SU-DHL-6 (cell line): ENCODE measurements at regions not wholly inside any gene's neighbourhood (a gene's known extent, or its start where the extent isn't known, plus 50 kb on each side); places are given as distances from the start of the nearest gene placed in this dataset.

ENCODE experiments used
- H2AFZ ChIP-seq: fragments of 200-600 bp; sonication (generic); 2 replicates; pipeline ENCODE4 v1.6.1; 2014; ENCODE audit warnings: low read depth, mild to moderate bottlenecking, moderate library complexity, mixed read lengths, antibody characterized with exemption, low read length; ENCODE audit not compliant: severe bottlenecking
- H3F3A ChIP-seq: fragments of 200-600 bp; shearing (Covaris generic); 2 replicates; pipeline ENCODE4 v1.6.0; 2016; ENCODE audit warnings: antibody characterized with exemption, mild to moderate bottlenecking; ENCODE audit not compliant: insufficient read depth
- H3K27ac ChIP-seq: fragments of 200-600 bp; sonication (generic); 2 replicates; pipeline ENCODE4 v1.5.1; 2016; ENCODE audit warnings: low read depth, mild to moderate bottlenecking, low read length, moderate library complexity, mixed read lengths
- H3K27me3 ChIP-seq: fragments of 200-600 bp; sonication (generic), shearing (Covaris generic); 2 replicates; pipeline ENCODE4 v1.6.0; 2014; ENCODE audit warnings: mild to moderate bottlenecking, low read length
- H3K36me3 ChIP-seq: fragments of 200-600 bp; sonication (generic); 2 replicates; pipeline ENCODE4 v1.6.1; 2014; ENCODE audit warnings: mild to moderate bottlenecking, low read length, mixed read lengths
- H3K4me2 ChIP-seq: fragments of 300-600, 200-600 bp; shearing (Covaris generic), sonication (generic); 2 replicates; pipeline ENCODE4 v1.6.0; 2014; ENCODE audit warnings: low read length, low read depth, mild to moderate bottlenecking; ENCODE audit not compliant: poor library complexity, severe bottlenecking
- H3K4me3 ChIP-seq: fragments of 200-600 bp; sonication (generic); 2 replicates; pipeline ENCODE4 v1.5.1; 2014; ENCODE audit warnings: antibody characterized with exemption, low read length, mild to moderate bottlenecking, mixed read lengths; ENCODE audit not compliant: insufficient read depth, poor library complexity, severe bottlenecking
- H3K79me2 ChIP-seq: fragments of 200-600 bp; sonication (generic); 2 replicates; pipeline ENCODE4 v1.6.1; 2014; ENCODE audit warnings: mild to moderate bottlenecking, low read length, moderate library complexity; ENCODE audit not compliant: insufficient read depth
- H3K9ac ChIP-seq: fragments of 200-600 bp; sonication (generic); 2 replicates; pipeline ENCODE4 v1.7.0; 2014; ENCODE audit warnings: mild to moderate bottlenecking, low read length
- H3K9me2 ChIP-seq: fragments of 200-600 bp; sonication (generic); replicated peaks from 2 replicates; pipeline ENCODE4 v1.6.1; 2014; ENCODE audit warnings: low read length; ENCODE audit not compliant: insufficient read depth
- H3K9me3 ChIP-seq: fragments of 200-600 bp; sonication (generic); 2 replicates; pipeline ENCODE4 v1.6.1; 2014; ENCODE audit warnings: low read length, mixed read lengths; ENCODE audit not compliant: insufficient read depth
- H4K20me1 ChIP-seq: fragments of 200-600 bp; sonication (generic); 2 replicates; pipeline ENCODE4 v1.6.1; 2014; ENCODE audit warnings: low read depth, mild to moderate bottlenecking, antibody characterized with exemption, low read length, moderate library complexity, mixed read lengths
- CTCF ChIP-seq: fragments of 200-600 bp; sonication (generic); IDR thresholded peaks from one replicate; pipeline ENCODE4 v1.5.1; 2017; ENCODE audit warnings: antibody characterized with exemption, mild to moderate bottlenecking, low read length, moderate library complexity; ENCODE audit not compliant: insufficient read depth, poor library complexity, severe bottlenecking
- EZH2phosphoT487 ChIP-seq: fragments of 200-600 bp; sonication (generic), shearing (Covaris generic); conservative IDR thresholded peaks from 2 replicates; pipeline ENCODE4 v1.6.1; 2018; ENCODE audit warnings: mild to moderate bottlenecking, antibody characterized with exemption, low read length, moderate library complexity, mixed read lengths

GRCh38 chr13:22032905-22033304, 362.0 kb downstream of the FGF9 start:
- Histone ChIP-seq H3K4me3 (no peak overlapping the region), H3K9me2 (no peaks in the 10 kb centered on the region), H3K9ac (no peak overlapping the region), H2AFZ (no peak overlapping the region), H3K79me2 (no peaks in the 10 kb centered on the region), H3K4me2 (no peak overlapping the region), H3F3A (no peaks in the 10 kb centered on the region), H3K27ac (no peak overlapping the region), H3K27me3 (no peaks in the 10 kb centered on the region), H3K36me3 (no peaks in the 10 kb centered on the region), H4K20me1 (no peaks in the 10 kb centered on the region), H3K9me3 (no peaks in the 10 kb centered on the region)
- TF ChIP-seq CTCF = no peak
- TF ChIP-seq EZH2phosphoT487 = no peak

- no peak overlapping the region for H3K4me2 ChIP-seq
- no peaks in the 10 kb centered on the region for H3F3A ChIP-seq
- no peaks in the 10 kb centered on the region for H4K20me1 ChIP-seq
- H3K4me3 ChIP-seq = no peak overlapping the region
- no peaks in the 10 kb centered on the region for H3K79me2 ChIP-seq
- H3K9me2 ChIP-seq = no peaks in the 10 kb centered on the region
- H2AFZ ChIP-seq = no peak overlapping the region
- H3K27ac ChIP-seq = no peak overlapping the region
- no peaks in the 10 kb centered on the region for H3K9me3 ChIP-seq
- H3K36me3 ChIP-seq = no peaks in the 10 kb centered on the region
- H3K9ac ChIP-seq = no peak overlapping the region
- no peak for TF ChIP-seq EZH2phosphoT487
- TF ChIP-seq CTCF = no peak
- no peaks in the 10 kb centered on the region for H3K27me3 ChIP-seq
Measured at GRCh38 chr13:22039961-22040360, 369.1 kb downstream of the FGF9 start.

- no peaks in the 10 kb centered on the region for H3K9me2 ChIP-seq
- no peak overlapping the region for H2AFZ ChIP-seq
- no peaks in the 10 kb centered on the region for H3K79me2 ChIP-seq
- no peak overlapping the region for H3K4me2 ChIP-seq
- no peaks in the 10 kb centered on the region for H3F3A ChIP-seq
- H3K36me3 ChIP-seq = no peaks in the 10 kb centered on the region
- TF ChIP-seq CTCF (no peak), EZH2phosphoT487 (no peak)
- H3K27me3 ChIP-seq = no peaks in the 10 kb centered on the region
- H3K27ac ChIP-seq = no peak overlapping the region
- no peak overlapping the region for H3K9ac ChIP-seq
- H3K9me3 ChIP-seq = no peaks in the 10 kb centered on the region
- H4K20me1 ChIP-seq = no peaks in the 10 kb centered on the region
- H3K4me3 ChIP-seq = no peak overlapping the region
Measured at GRCh38 chr13:22040810-22041364, 370.0 kb downstream of the FGF9 start.
